Esophagus (tissue), 2 donors: ENCODE measurements at regions not wholly inside any gene's neighbourhood (a gene's known extent, or its start where the extent isn't known, plus 50 kb on each side); places are given as distances from the start of the nearest gene placed in this dataset.

Experiments
- H3K27ac ChIP-seq, 2 donors: one replicate each; pipeline ENCODE4 v1.5.1; 2013; ENCODE audit warnings: low read depth in 2 of 2, mild to moderate bottlenecking in 2 of 2, inconsistent platforms in 1 of 2, low read length in 1 of 2, moderate library complexity in 1 of 2
- H3K27me3 ChIP-seq, 2 donors: one replicate each; pipeline ENCODE4 v1.6.1; 2013; ENCODE audit warnings: low read length in 2 of 2, control low read depth in 1 of 2, mild to moderate bottlenecking in 1 of 2; ENCODE audit not compliant: insufficient read depth in 2 of 2, control insufficient read depth in 1 of 2
- H3K36me3 ChIP-seq, 2 donors: one replicate each; pipeline ENCODE4 v1.6.1; 2013; ENCODE audit warnings: low read length in 1 of 2; ENCODE audit not compliant: control insufficient read depth in 2 of 2, insufficient read depth in 2 of 2
- H3K4me1 ChIP-seq, 2 donors: one replicate each; pipeline ENCODE4 v1.6.1; 2013; ENCODE audit warnings: low read length in 1 of 2; ENCODE audit not compliant: control insufficient read depth in 2 of 2, insufficient read depth in 2 of 2
- H3K4me3 ChIP-seq, 2 donors: one replicate each; pipeline ENCODE4 v1.5.1; 2013; ENCODE audit warnings: low read length in 2 of 2, mild to moderate bottlenecking in 2 of 2, low read depth in 1 of 2, moderate library complexity in 1 of 2
- H3K9me3 ChIP-seq, 2 donors: one replicate each; pipeline ENCODE4 v1.6.1; 2013; ENCODE audit warnings: mild to moderate bottlenecking in 2 of 2, low read depth in 1 of 2, low read length in 1 of 2, moderate library complexity in 1 of 2; ENCODE audit not compliant: control insufficient read depth in 2 of 2, insufficient read depth in 1 of 2
- WGBS, 2 donors: extraction: QIAGEN DNeasy Blood & Tissue Kit; methylation state at CpG; one replicate each; pipeline ENCODE4 v1.1.7; 2013; 5-methylcytosine and 5-hydroxymethylcytosine counted together
- donor health status: healthy with polysubstance abuse.
- donor health status: Bipolar disorder and iron deficiency.

DNA sequence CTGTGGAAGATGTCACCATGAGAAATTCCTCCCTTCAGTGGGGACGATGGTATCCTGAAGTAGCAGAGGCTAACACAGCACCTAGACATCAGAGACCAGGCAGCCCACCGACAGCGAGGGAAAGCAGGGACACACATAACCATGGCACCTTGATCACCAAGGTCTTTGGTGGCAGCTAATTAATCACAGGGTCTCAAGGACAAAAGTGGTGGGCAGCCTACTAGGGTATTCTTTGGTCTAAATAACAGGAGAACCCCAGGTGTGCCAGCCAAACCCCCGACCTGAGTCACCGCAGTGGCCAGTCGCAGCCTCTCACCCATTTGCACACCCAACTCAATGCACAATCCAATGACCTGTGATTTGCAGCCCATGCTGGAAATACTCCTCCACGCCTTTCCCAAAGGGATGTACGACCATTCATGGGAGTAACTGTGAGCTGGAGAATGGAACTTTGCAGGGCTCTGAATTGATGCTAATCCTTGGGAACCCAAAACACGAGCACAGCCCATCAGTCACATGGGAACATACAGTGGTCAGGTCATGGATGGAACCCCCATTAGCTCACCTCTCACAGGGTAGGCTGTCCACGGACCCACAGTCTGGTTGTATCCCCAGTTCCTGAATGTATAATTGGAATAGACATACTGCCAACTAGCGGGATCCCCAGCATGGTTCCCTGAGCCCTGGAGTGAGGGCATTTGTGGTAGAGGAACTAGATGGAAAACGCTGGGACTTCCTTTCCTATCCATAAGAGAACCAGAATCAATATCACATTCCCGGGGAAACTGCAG, 58.7 kb upstream of the C14orf180 start:
- H3K27ac ChIP-seq = no peak overlapping the region
- no peaks in the 10 kb centered on the region for H3K36me3 ChIP-seq
- no peaks in the 10 kb centered on the region for H3K27me3 ChIP-seq
- WGBS, 2 donors = 84 to 86% methylated on average over 13 of the region's 13 CpGs
- no peak overlapping the region for H3K4me3 ChIP-seq
- no peaks in the 10 kb centered on the region for H3K4me1 ChIP-seq
- peaks cover 11% of the 10 kb centered on the region in 2 donors for H3K9me3 ChIP-seq

DNA sequence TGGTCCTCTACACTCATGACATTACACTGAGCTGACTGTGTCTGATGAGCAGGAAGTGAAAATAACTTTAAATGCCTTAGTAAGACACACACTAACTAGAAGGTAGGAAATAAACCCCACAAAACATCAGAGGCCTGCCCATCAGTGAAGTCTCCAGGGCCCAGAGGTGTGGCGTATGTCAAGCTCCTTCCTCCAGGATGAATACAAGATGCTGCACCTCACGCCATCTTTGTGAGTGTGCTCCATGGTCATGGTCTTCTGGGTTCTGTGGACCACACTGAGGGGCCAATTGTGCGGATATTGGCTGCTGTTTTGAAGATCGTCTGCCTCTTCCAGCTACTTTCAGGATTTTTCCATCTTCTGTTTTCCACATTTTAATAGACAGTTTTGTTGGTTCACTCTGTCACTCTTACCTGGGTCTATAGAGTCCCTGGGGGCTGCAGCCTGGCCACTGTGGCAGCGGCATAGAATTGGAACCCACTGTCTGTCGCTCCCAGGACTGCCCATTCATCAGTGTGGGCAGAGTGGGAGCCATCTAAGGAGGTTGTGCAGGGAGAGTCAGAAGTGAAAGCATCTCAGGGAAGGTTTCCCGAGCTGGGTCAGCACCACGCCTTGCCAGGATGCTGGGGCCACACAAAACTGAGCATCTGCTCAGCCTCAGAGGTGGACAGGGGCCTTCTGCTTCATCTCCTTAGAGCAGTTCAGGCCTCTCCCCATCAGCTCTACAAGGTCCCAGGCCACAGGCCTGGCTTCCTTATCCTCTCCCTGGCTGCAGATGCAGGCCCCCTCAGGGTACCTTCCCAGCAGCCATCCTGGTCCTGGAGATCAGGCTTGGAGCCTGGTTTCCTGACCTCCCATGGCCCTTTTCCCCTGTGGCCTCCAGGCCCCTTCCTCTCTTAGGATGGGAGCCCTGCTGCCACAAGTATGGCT, 57.5 kb upstream of the C14orf180 start:
- H3K36me3 ChIP-seq = no peaks in the 10 kb centered on the region
- H3K4me1 ChIP-seq = no peaks in the 10 kb centered on the region
- WGBS, 2 donors = 82 to 90% methylated on average over 8 of the region's 8 CpGs
- H3K27me3 ChIP-seq = no peaks in the 10 kb centered on the region
- H3K4me3 ChIP-seq = no peak overlapping the region
- H3K27ac ChIP-seq = no peak overlapping the region
- peaks cover 3 to 5% of the 10 kb centered on the region in 2 donors for H3K9me3 ChIP-seq

DNA sequence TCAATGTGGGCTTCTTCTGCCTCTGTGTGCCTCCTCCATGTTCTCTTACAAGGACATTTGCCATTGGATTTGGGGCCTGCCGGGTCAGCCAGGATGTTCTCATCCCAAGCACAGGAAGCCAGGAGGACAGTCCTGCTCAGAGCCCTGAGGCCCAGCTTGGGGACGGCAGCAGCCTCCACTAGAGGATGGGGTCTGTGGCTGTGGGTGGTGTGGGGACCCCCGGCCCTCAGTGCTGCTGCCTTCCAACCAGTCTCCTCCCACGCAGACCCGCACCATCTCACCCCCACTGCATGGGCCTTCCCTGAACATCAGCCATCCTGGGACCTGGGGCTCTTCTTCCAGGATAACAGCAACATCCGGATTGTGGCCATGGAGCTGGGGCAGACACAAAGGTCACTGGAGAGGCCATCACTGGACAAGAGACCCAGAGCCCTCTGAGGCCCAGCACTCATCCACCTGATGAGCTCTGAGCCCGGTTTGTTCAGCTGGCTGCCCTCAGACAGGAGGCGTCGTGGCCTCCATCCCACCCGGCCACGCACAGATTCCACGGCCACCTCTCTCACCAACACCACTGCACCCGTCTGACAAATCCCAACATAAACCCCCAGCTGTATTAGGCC, 56.5 kb upstream of the C14orf180 start:
- Histone ChIP-seq H3K4me1 (no peaks in the 10 kb centered on the region), H3K36me3 (no peaks in the 10 kb centered on the region), H3K27ac (no peak overlapping the region), H3K9me3 (peaks cover 0 to 4% of the 10 kb centered on the region in 2 donors), H3K4me3 (no peak overlapping the region), H3K27me3 (no peaks in the 10 kb centered on the region)
- 89 to 90% methylated on average over 13 of the region's 13 CpGs for WGBS, 2 donors

DNA sequence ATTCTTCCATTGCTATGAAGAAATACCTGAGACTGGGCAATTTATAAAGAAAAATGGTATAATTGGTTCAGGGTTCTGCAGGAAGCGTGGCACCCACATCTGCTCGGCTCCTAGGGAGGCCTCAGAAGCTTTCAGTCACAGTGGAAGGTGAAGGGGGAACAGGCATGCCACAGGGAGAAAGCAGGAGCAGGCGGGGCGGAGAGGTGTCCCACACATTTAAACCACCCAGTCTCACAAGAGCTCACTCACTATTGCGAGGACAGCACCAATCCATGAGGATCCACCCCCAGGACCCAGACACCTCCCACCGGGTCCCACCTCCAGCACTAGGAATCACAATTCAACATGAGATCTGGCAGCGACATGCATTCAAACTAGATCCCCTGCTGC, 56.0 kb upstream of the C14orf180 start:
- Histone ChIP-seq H3K4me3 (no peak overlapping the region), H3K27me3 (no peaks in the 10 kb centered on the region), H3K4me1 (no peaks in the 10 kb centered on the region), H3K9me3 (peaks cover 4% of the 10 kb centered on the region in 2 donors), H3K36me3 (no peaks in the 10 kb centered on the region), H3K27ac (no peak overlapping the region)
- 80 to 94% methylated on average over 7 of the region's 7 CpGs for WGBS, 2 donors

DNA sequence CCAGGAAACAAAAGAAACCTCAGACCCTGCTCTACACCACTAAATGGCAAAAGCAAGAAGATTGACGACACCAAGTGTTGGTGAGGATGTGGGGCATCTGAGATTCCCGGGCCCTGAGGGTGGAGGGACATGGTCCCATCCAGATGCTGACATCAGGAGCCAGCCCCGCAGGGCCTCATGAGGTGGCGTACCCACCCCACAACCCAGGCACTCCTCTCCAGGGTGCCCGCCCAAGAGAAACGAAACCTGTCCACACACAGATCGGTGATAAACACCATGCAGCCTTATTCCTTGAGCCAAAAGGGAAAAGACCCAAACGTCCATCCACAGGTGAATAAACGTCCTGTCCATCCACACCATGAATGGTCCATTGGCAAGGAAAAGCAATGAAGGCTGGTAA, 54.8 kb upstream of the C14orf180 start:
- Histone ChIP-seq H3K36me3 (no peaks in the 10 kb centered on the region), H3K9me3 (peaks cover 4 to 5% of the 10 kb centered on the region in 2 donors), H3K27me3 (no peaks in the 10 kb centered on the region), H3K27ac (no peak overlapping the region), H3K4me3 (no peak overlapping the region), H3K4me1 (no peaks in the 10 kb centered on the region)
- 78 to 81% methylated on average over 9 of the region's 9 CpGs for WGBS, 2 donors

DNA sequence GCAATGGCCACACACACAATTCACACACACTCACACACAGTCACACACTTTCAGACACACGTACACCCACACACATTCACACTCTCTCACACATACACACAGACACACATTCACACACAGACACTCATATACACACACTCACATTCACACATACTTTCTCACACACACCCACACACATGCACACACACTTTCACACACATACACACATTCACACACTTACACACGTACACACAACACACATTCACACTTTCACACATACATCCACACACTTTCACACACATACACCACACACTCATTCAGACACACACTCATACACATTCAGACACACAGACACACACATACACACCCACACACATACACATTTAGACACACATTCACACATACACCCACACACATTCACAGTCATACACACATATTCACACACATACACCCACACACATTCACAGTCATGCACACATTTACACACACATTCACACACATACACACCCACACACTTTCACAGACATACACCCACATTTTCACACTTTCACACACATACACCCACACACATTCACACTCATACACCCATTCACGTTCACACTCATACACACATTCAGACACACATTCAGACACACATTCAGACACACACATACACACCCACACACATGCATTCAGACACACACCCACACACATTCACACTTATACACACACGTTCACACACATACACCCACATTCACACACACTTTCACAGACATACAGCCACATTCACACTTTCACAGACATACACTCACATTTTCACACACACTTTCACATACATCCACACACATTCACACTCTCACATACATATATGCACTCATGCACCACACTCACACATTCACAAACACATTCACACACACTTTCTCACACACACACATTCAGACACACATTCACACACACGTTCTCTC, 52.6 kb upstream of the C14orf180 start:
- Histone ChIP-seq H3K9me3 (peaks cover 4 to 5% of the 10 kb centered on the region in 2 donors), H3K27ac (no peak overlapping the region), H3K27me3 (no peaks in the 10 kb centered on the region), H3K4me1 (no peaks in the 10 kb centered on the region), H3K4me3 (no peak overlapping the region), H3K36me3 (no peaks in the 10 kb centered on the region)
- WGBS, 2 donors = 56 to 71% methylated on average over 5 of the region's 5 CpGs

DNA sequence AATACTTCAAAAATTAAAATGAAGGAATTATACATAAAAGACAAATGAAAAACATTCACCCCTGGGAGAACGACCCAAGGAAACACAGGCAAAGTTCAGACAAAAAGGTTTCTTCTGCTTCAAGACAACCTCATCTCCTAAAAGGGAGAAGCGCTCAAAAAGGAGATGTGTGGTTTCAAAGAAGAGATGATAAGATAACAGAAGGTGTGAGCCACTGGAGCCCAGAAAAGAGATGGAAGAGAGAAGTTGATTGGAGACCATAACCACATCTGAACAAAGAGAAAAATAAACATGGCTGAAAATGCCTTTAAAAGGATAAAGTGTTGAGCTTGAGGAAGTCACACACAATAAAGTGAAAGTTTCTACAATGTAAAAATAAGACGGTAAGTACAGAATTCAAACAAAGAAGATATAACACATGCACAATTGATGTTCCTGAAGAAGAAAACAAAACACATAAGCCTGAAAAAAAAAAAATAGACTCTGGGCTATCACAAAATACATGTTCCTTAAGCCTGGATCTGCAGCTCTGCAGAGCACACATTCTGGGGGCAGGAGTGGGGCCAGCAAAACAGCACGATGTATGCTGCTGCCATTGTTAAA, 51.6 kb upstream of the C14orf180 start:
- Histone ChIP-seq H3K4me3 (no peak overlapping the region), H3K27ac (no peak overlapping the region), H3K4me1 (no peaks in the 10 kb centered on the region), H3K9me3 (peaks cover 4 to 5% of the 10 kb centered on the region in 2 donors), H3K36me3 (no peaks in the 10 kb centered on the region), H3K27me3 (no peaks in the 10 kb centered on the region)
- 82 to 90% methylated on average over 4 of the region's 4 CpGs for WGBS, 2 donors

DNA sequence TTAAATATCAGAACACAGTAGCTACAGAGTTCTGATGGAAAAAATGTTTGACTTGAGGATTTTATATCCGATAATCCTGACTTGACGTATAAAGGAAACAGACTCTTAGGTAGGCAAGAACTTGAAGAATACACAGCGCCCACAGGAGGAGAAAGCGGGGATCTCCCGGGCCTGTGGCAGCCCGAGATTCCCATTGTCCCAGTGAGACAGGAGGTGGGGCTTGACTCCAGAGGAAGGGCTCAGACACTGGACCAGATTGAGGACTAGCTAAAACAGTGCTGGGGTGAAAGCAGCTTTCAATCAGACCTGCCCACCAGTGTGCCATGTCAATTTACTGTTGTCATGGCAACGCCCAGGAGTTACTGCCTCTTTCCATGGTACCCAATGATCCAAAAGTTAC, 51.1 kb upstream of the C14orf180 start:
- Histone ChIP-seq H3K9me3 (peaks cover 4 to 5% of the 10 kb centered on the region in 2 donors), H3K27ac (no peak overlapping the region), H3K27me3 (no peaks in the 10 kb centered on the region), H3K4me3 (no peak overlapping the region), H3K36me3 (no peaks in the 10 kb centered on the region), H3K4me1 (no peaks in the 10 kb centered on the region)
- 90% methylated on average over 7 of the region's 7 CpGs for WGBS, 2 donors
